Endothelial cell of umbilical vein (primary cell): ENCODE measurements at regions not wholly inside any gene's neighbourhood (a gene's known extent, or its start where the extent isn't known, plus 50 kb on each side); places are given as distances from the start of the nearest gene placed in this dataset.

Source experiments
- BruUV-seq: library from RNA; stranded (reverse); fragments of 400-500 nt; replicated peaks from 2 replicates; lab custom pipeline; 2021; lab: Mats Ljungman, UMichigan
- CTCF ChIA-PET: fragments of 300-600, 350-600 bp; sonication (Branson Sonifier 250); formaldehyde crosslinking; loops from one replicate; lab custom pipeline; 2021; ENCODE audit warnings: antibody characterized with exemption, inconsistent platforms; lab: Charles Lee
- POLR2A ChIA-PET: fragments of 300-600, 350-600 bp; sonication (Branson Sonifier 250); formaldehyde crosslinking; loops from one replicate; lab custom pipeline; 2021; ENCODE audit warnings: antibody characterized with exemption, inconsistent platforms; lab: Charles Lee
- DNase-seq: peaks from one replicate; pipeline ENCODE4 v3.0.0-alpha.2; 2011; ENCODE audit warnings: low read depth, low spot score
- FAIRE-seq: peaks from 2 replicates; lab custom pipeline; 2011; peaks lifted over from hg19 to GRCh38; lab: Jason Lieb, UNC
- H2AFZ ChIP-seq: 2 replicates; pipeline ENCODE4 v1.6.0; 2012; ENCODE audit warnings: low read depth, low read length, control low read depth, inconsistent platforms
- H3K27ac ChIP-seq: 2 replicates; pipeline ENCODE4 v1.5.1; 2011; ENCODE audit warnings: low read depth, mild to moderate bottlenecking, control low read depth, low read length, moderate library complexity; ENCODE audit not compliant: insufficient read depth
- H3K27me3 ChIP-seq, 2 experiments: 2 replicates each; pipeline versions ENCODE4 v1.6.0 to v1.6.1; 2011; ENCODE audit warnings: low read length in 2 of 2, mixed read lengths in 1 of 2; ENCODE audit not compliant: control insufficient read depth in 2 of 2, insufficient read depth in 2 of 2
- H3K36me3 ChIP-seq, 2 experiments: 2 replicates in 1 of 2; 3 replicates in 1 of 2; pipeline ENCODE4 v1.5.1; 2011; ENCODE audit warnings: low read length in 2 of 2, mild to moderate bottlenecking in 1 of 2, moderate library complexity in 1 of 2; ENCODE audit not compliant: control insufficient read depth in 2 of 2, insufficient read depth in 2 of 2; ENCODE audit errors: extremely low read depth in 1 of 2
- H3K4me1 ChIP-seq: 3 replicates; pipeline ENCODE4 v1.5.1; 2011; ENCODE audit warnings: mild to moderate bottlenecking, low read length; ENCODE audit not compliant: control insufficient read depth, insufficient read depth; ENCODE audit errors: extremely low read depth
- H3K4me2 ChIP-seq: 2 replicates; pipeline ENCODE4 v1.6.1; 2011; ENCODE audit warnings: low read length, control low read depth, mixed read lengths; ENCODE audit not compliant: insufficient read depth
- H3K4me3 ChIP-seq, 3 experiments: fragments of 200-600 bp in 1 of 3; sonication (generic), shearing (Covaris generic) in 1 of 3; replicated peaks in 1 of 3; 2 replicates each; pipeline ENCODE4 v1.5.1; 2011 to 2016; ENCODE audit warnings: control low read depth in 3 of 3, low read length in 3 of 3, mild to moderate bottlenecking in 2 of 3, inconsistent platforms in 1 of 3, low read depth in 1 of 3, moderate library complexity in 1 of 3; ENCODE audit not compliant: insufficient read depth in 1 of 3
- H3K79me2 ChIP-seq: 2 replicates; pipeline ENCODE4 v1.6.0; 2012; ENCODE audit warnings: low read length, inconsistent platforms; ENCODE audit not compliant: control insufficient read depth, insufficient read depth
- H3K9ac ChIP-seq: replicated peaks from 2 replicates; pipeline ENCODE3; 2011; ENCODE audit warnings: low read length, control low read depth; ENCODE audit not compliant: insufficient read depth; ENCODE audit errors: extremely low read depth
- H3K9me1 ChIP-seq: replicated peaks from 3 replicates; pipeline ENCODE4 v1.6.0; 2011; ENCODE audit warnings: mild to moderate bottlenecking, low read length; ENCODE audit not compliant: control insufficient read depth, insufficient read depth; ENCODE audit errors: extremely low read depth
- H3K9me3 ChIP-seq: replicated peaks from 2 replicates; pipeline ENCODE4 v1.5.1; 2012; ENCODE audit warnings: low read length, inconsistent platforms; ENCODE audit not compliant: control insufficient read depth, insufficient read depth
- H4K20me1 ChIP-seq: replicated peaks from 2 replicates; pipeline ENCODE3; 2011; ENCODE audit warnings: mild to moderate bottlenecking, low read length; ENCODE audit not compliant: control insufficient read depth, insufficient read depth; ENCODE audit errors: extremely low read depth
- CTCF ChIP-seq, 2 donors: IDR thresholded peaks; 1 replicate in 1 of 2; 2 replicates in 1 of 2; pipeline ENCODE4 v1.5.1; 2011; ENCODE audit warnings: low read length in 2 of 2, mild to moderate bottlenecking in 2 of 2, moderate library complexity in 2 of 2, control low read depth in 1 of 2, inconsistent platforms in 1 of 2, low read depth in 1 of 2; ENCODE audit not compliant: insufficient read depth in 1 of 2; ENCODE audit errors: extremely low read depth in 1 of 2
- EZH2 ChIP-seq: IDR thresholded peaks from 2 replicates; pipeline ENCODE4 v1.6.1; 2012; ENCODE audit warnings: borderline replicate concordance, low read depth, mild to moderate bottlenecking, moderate library complexity, low read length, inconsistent platforms; ENCODE audit not compliant: severe bottlenecking
- FOS ChIP-seq: IDR thresholded peaks from 2 replicates; pipeline ENCODE4 v1.6.1; 2011; ENCODE audit warnings: mild to moderate bottlenecking, low read length, moderate library complexity, borderline replicate concordance; ENCODE audit not compliant: insufficient read depth
- GATA2 ChIP-seq: IDR thresholded peaks from 2 replicates; pipeline ENCODE4 v1.7.0; 2011; ENCODE audit warnings: low read depth, mild to moderate bottlenecking, moderate library complexity, mixed read lengths, low read length; ENCODE audit not compliant: insufficient read length, insufficient read depth
- JUN ChIP-seq: IDR thresholded peaks from 2 replicates; pipeline ENCODE4 v1.6.1; 2011; ENCODE audit warnings: borderline replicate concordance, low read depth; ENCODE audit not compliant: insufficient read length, insufficient read depth
- MAX ChIP-seq: IDR thresholded peaks from 2 replicates; pipeline ENCODE4 v1.6.1; 2011; ENCODE audit not compliant: insufficient read depth, insufficient read length
- MYC ChIP-seq: IDR thresholded peaks from one replicate; pipeline ENCODE4 v1.6.1; 2011; ENCODE audit warnings: mild to moderate bottlenecking, low read depth, low read length
- POLR2A ChIP-seq: IDR thresholded peaks from 2 replicates; pipeline ENCODE4 v1.6.1; 2012; ENCODE audit warnings: low read depth, mild to moderate bottlenecking, control low read depth, low read length
- POLR2AphosphoS5 ChIP-seq: IDR thresholded peaks from 2 replicates; pipeline ENCODE4 v1.6.1; 2012; ENCODE audit warnings: low read depth, mild to moderate bottlenecking, control low read depth, low read length, moderate library complexity; ENCODE audit not compliant: insufficient read depth
- dilution Hi-C: fragments of 300-500 bp; cut with MboI; formaldehyde crosslinking; loops from one replicate; pipeline ENCODE4 v1.15.0; 2019; ENCODE audit warnings: low sequenced_read_pairs; ENCODE audit not compliant: extremely low pct_ligation_motif_present
- intact Hi-C: fragments of 100-400 bp; cut with micrococcal nuclease; formaldehyde crosslinking; loops from one replicate; pipeline ENCODE4 v1.10.0; 2022

- Histone ChIP-seq H3K27ac (no peak overlapping the region), H3K36me3 (no peaks in the 10 kb centered on the region), H3K9me3 (no peaks in the 10 kb centered on the region), H3K4me2 (no peak overlapping the region), H3K9me1 (no peaks in the 10 kb centered on the region), H2AFZ (no peak overlapping the region), H3K4me3 (no peak overlapping the region), H3K4me1 (no peaks in the 10 kb centered on the region), H3K79me2 (no peaks in the 10 kb centered on the region), H4K20me1 (no peaks in the 10 kb centered on the region), H3K9ac (no peak overlapping the region), H3K27me3 (no peaks in the 10 kb centered on the region)
- intact Hi-C loops, result no loop called here
- FAIRE-seq (no peak), DNase-seq (no peak)
- ChIA-PET CTCF (no interaction called here), POLR2A (no interaction called here)
- no peak for TF ChIP-seq POLR2AphosphoS5
- TF ChIP-seq CTCF (IDR thresholded peaks at IDR 0.05; ENCODE audit: extremely low read depth in 1 of 2, insufficient read depth in 1 of 2, low read depth in 1 of 2, low read length in 2 of 2), result no peak
- dilution Hi-C loops, result no loop called here
- BruUV-seq, result no TSS peak
These were observed 1989.0 kb downstream of the C4orf33 start for GRCh38 chr4:131084997-131085396.

- CTCF ChIA-PET, result interaction anchor here (0.9 to 2.0 kb wide), 9 partner anchors 553 to 1550 kb away, joined by 3 to 10 read pairs (median 4); no protein-coding TSS in a partner anchor
- Histone ChIP-seq H3K9ac (no peak overlapping the region), H4K20me1 (no peaks in the 10 kb centered on the region), H3K4me2 (no peak overlapping the region), H3K36me3 (no peaks in the 10 kb centered on the region), H3K9me3 (no peaks in the 10 kb centered on the region), H3K4me1 (no peaks in the 10 kb centered on the region), H3K27me3 (no peaks in the 10 kb centered on the region), H3K9me1 (no peaks in the 10 kb centered on the region), H3K27ac (no peak overlapping the region), H3K79me2 (no peaks in the 10 kb centered on the region), H2AFZ (no peak overlapping the region), H3K4me3 (no peak overlapping the region)
- intact Hi-C loops, result loop anchor here (5.0 to 10.0 kb wide), 3 partner anchors 1135 to 1550 kb away; no protein-coding TSS in a partner anchor
- dilution Hi-C loops, result no loop called here
- FAIRE-seq (no peak), DNase-seq (peak; percentile 43)
- no peak for TF ChIP-seq POLR2A
- TF ChIP-seq MAX, result no peak
- TF ChIP-seq CTCF (IDR thresholded peaks at IDR 0.05; ENCODE audit: extremely low read depth in 1 of 2, insufficient read depth in 1 of 2, low read depth in 1 of 2, low read length in 2 of 2), result no peak
- TF ChIP-seq FOS, result no peak
- no peak for TF ChIP-seq MYC
- TF ChIP-seq GATA2, result no peak
- TF ChIP-seq EZH2, result no peak
- no peak for TF ChIP-seq JUN
- no peak for TF ChIP-seq POLR2AphosphoS5
- POLR2A ChIA-PET, result no interaction called here
- no TSS peak for BruUV-seq
These were observed 1995.9 kb downstream of the C4orf33 start for GRCh38 chr4:131091896-131092295.
